ENCODE measurements at regions not wholly inside any gene's neighbourhood (a gene's known extent, or its start where the extent isn't known, plus 50 kb on each side); places are given as distances from the start of the nearest gene placed in this dataset.

DNA sequence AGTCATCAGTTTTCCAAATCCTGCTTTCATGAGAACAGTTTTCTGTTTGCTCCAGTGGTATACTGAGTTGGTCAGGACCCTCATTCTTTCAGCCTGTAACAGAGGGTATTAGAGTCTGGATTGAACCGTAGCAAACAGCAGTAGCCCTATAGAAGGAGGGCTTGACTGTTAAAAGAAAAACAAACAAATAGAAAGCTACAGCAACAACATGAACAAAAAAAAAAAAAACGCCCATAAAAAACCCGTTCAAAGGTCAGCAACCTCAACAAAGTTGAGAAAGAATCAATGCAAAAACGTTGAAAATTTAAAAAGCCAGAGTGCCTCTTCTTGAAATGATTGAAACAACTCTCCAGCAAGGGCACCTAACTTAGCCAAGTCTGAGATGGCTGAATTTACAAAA lies 64.7 kb upstream of the UGT2B10 start:
- intact Hi-C loops (cut with micrococcal nuclease; ENCODE audit: unreplicated experiment) = no loop called here
- no peaks in the 10 kb centered on the region for H3K4me1 ChIP-seq (ENCODE audit: insufficient read depth, low read length, poor library complexity, severe bottlenecking)
- CTCF ChIA-PET (ENCODE audit: unreplicated experiment) = no interaction called here
- H3K27ac ChIP-seq (ENCODE audit: low read depth, low read length, poor library complexity, severe bottlenecking) = no peak overlapping the region
- H4K20me1 ChIP-seq (ENCODE audit: insufficient read depth, low read length) = no peaks in the 10 kb centered on the region
- no peak for TF ChIP-seq EZH2phosphoT487 (IDR thresholded peaks at IDR 0.05; ENCODE audit: borderline replicate concordance, low read depth, low read length)
- H3K9me2 ChIP-seq (ENCODE audit: insufficient read depth, low read length) = no peaks in the 10 kb centered on the region
- no peak overlapping the region for H2AFZ ChIP-seq (ENCODE audit: low read length)
- no peaks in the 10 kb centered on the region for H3K9me3 ChIP-seq (ENCODE audit: low read length)
- POLR2A ChIA-PET = no interaction called here
- no peak for DNase-seq (ENCODE audit: low spot score)
- H3K4me2 ChIP-seq (ENCODE audit: low read length) = no peak overlapping the region
- no TSS peak for BruUV-seq (replicated peaks)
- no peak overlapping the region for H3K4me3 ChIP-seq (ENCODE audit: low read depth, low read length, poor library complexity, severe bottlenecking)
- no peaks in the 10 kb centered on the region for H3K36me3 ChIP-seq (ENCODE audit: insufficient read depth, low read length)
- H3K79me2 ChIP-seq (ENCODE audit: insufficient read depth, low read depth, low read length) = no peaks in the 10 kb centered on the region

DNA sequence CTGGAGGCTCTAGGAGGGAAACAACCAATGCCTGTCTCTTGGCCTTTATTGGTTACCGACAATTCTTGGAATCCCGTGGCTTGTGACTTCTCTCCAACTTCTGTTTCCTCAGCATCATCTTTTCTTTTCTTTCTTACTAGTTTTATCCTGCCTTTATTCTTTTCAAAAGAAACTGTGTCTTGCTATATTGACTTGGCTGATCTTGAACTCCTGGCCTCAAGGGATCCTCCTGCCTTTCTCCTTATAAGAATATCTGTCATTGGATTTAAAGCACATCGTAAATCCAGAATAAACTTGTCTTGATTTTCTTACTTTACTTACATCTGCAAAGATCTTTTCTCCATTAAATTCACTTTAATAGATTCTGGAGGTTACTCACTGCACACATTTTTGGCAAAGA lies 49.9 kb upstream of the UGT2B10 start:
- intact Hi-C loops (cut with micrococcal nuclease; ENCODE audit: unreplicated experiment) = no loop called here
- no peaks in the 10 kb centered on the region for H3K9me2 ChIP-seq (ENCODE audit: insufficient read depth, low read length)

More for the DNA sequence above, 49.9 kb upstream of the UGT2B10 start:
- Histone ChIP-seq H3K4me3 (ENCODE audit: low read depth, low read length, poor library complexity, severe bottlenecking) (no peak overlapping the region), H3K79me2 (ENCODE audit: insufficient read depth, low read depth, low read length) (no peaks in the 10 kb centered on the region), H3K9me3 (ENCODE audit: low read length) (no peaks in the 10 kb centered on the region), H3K4me1 (ENCODE audit: insufficient read depth, low read length, poor library complexity, severe bottlenecking) (no peaks in the 10 kb centered on the region), H3K27ac (ENCODE audit: low read depth, low read length, poor library complexity, severe bottlenecking) (no peak overlapping the region), H3K4me2 (ENCODE audit: low read length) (no peak overlapping the region), H2AFZ (ENCODE audit: low read length) (no peak overlapping the region), H3K36me3 (ENCODE audit: insufficient read depth, low read length) (no peaks in the 10 kb centered on the region), H4K20me1 (ENCODE audit: insufficient read depth, low read length) (no peaks in the 10 kb centered on the region)
- BruUV-seq (replicated peaks) = no TSS peak
- no peak for DNase-seq (ENCODE audit: low spot score)
- ChIA-PET POLR2A (no interaction called here), CTCF (ENCODE audit: unreplicated experiment) (no interaction called here)
- TF ChIP-seq CTCF (conservative IDR thresholded peaks at IDR 0.05; ENCODE audit: low read length) (no peak), EZH2phosphoT487 (IDR thresholded peaks at IDR 0.05; ENCODE audit: borderline replicate concordance, low read depth, low read length) (no peak)
